ENCODE measurements at regions not wholly inside any gene's neighbourhood (a gene's known extent, or its start where the extent isn't known, plus 50 kb on each side); places are given as distances from the start of the nearest gene placed in this dataset.

DNA sequence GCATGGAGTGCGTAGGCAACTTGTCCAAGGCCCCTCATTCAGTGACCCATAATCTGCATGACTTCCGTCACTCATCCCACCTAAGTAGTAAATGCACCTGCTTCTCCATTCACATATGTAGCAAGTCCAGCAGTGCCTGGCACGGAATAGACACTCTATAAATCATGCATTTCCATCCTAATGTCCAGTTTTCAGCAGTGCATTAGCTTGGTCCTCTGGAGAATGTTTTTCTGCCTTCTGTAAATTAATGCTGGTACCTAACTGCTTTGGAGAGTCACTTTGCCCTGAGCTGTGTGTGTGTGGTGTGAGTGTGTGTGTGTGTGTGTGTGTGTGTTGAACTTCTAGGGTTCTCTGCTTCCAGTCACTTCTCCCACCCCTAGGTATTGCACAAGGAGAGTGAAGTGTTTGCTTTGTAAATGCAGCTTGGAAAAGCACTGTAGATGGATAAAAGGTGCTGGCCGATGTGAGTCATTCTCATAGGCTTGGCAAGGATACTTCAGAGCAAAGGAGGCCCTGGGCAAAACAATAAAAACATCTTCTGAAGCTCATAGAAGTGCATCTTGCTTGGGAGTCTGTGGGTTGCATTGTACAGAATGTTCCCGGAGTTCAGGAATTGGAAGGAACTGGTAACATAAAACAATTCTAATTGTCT lies 181.8 kb downstream of the KATNAL1 start:
- TF ChIP-seq, protein P1, sequence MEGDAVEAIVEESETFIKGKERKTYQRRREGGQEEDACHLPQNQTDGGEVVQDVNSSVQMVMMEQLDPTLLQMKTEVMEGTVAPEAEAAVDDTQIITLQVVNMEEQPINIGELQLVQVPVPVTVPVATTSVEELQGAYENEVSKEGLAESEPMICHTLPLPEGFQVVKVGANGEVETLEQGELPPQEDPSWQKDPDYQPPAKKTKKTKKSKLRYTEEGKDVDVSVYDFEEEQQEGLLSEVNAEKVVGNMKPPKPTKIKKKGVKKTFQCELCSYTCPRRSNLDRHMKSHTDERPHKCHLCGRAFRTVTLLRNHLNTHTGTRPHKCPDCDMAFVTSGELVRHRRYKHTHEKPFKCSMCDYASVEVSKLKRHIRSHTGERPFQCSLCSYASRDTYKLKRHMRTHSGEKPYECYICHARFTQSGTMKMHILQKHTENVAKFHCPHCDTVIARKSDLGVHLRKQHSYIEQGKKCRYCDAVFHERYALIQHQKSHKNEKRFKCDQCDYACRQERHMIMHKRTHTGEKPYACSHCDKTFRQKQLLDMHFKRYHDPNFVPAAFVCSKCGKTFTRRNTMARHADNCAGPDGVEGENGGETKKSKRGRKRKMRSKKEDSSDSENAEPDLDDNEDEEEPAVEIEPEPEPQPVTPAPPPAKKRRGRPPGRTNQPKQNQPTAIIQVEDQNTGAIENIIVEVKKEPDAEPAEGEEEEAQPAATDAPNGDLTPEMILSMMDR (IDR thresholded peaks at IDR 0.05 in 4 of 5, conservative IDR thresholded peaks at IDR 0.05 in 1 of 5), result no peak
- TF ChIP-seq POLR2A (IDR thresholded peaks at IDR 0.05), result no peak

Data from gastrocnemius medialis (tissue), 4 donors.